Coronary artery (tissue), 2 donors: ENCODE measurements at regions not wholly inside any gene's neighbourhood (a gene's known extent, or its start where the extent isn't known, plus 50 kb on each side); places are given as distances from the start of the nearest gene placed in this dataset.

ENCODE experiments used
- DNase-seq: peaks from one replicate; pipeline ENCODE4 v3.0.0-alpha.2; 2017; ENCODE audit warnings: low spot score
- H3K27ac ChIP-seq, 2 donors: fragments of 200-600 bp; sonication (generic); one replicate each; pipeline ENCODE4 v1.5.1; 2016 to 2019
- H3K4me3 ChIP-seq: fragments of 200-600 bp; sonication (generic); 2 replicates; pipeline ENCODE4 v1.5.1; 2016; ENCODE audit warnings: mild to moderate bottlenecking, moderate library complexity
- CTCF ChIP-seq: fragments of 200-600 bp; sonication (generic); IDR thresholded peaks from one replicate; pipeline ENCODE4 v1.5.1; 2019; ENCODE audit warnings: antibody characterized with exemption

- no peak for TF ChIP-seq CTCF
- DNase-seq = no peak
- Histone ChIP-seq H3K4me3 (no peak overlapping the region), H3K27ac (no peak overlapping the region)
These were observed 372.7 kb downstream of the IPO8 start for GRCh38 chr12:30323008-30323407.

DNA sequence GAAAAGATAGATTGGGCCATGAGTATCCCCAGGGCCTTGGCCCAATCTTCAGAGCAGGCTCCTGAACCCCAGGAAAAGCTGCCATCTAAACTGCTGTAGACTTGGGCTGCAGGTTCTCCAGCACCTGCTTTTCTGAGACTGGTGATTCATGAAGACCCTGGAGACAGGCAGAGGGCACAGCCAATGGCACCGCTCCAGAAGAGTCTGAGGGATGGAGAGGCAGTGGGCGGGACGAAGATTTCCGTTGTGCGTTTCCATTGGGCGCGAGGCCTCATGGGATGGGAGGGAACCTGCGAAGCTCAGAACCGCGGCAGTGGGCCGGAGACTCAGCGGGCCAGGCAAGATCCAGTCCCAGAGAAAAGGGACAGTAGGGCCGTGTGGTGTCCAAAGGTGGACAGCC is 375.1 kb downstream of the IPO8 start:
- TF ChIP-seq CTCF = no peak
- Histone ChIP-seq H3K4me3 (no peak overlapping the region), H3K27ac (no peak overlapping the region)
- no peak for DNase-seq

DNA sequence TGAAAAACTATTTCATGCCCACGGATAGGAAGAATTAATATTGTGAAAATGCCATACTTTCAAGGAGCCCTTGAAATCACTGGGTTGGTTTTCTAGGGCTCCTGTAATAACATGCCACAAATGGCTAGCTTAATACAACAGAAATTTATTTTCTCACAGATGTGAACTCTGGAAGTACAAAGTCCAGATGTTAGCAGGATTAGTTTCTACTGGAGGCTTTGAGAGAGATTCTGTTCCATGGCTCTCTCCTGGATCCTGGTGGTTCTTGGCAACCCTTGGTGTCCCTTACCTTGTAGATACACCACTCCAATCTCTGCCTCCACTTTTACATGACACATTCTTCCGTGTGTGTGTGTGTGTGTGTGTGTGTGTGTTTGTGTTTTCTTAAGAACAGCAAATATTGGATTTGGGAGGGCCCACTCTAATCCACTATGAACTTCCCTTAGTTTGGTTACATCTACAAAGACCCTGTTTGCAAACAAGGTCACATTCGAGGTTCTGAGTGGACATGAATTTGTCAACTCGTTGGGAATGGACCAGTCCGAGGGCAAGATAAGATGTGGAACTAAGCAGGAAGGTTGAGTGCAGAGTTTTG is 381.1 kb downstream of the IPO8 start:
- H3K4me3 ChIP-seq = no peak overlapping the region
- TF ChIP-seq CTCF = no peak
- H3K27ac ChIP-seq = no peak overlapping the region
- no peak for DNase-seq

GRCh38 chr12:30308010-30308717 is 387.5 kb downstream of the IPO8 start:
- H3K4me3 ChIP-seq = no peak overlapping the region
- DNase-seq = no peak
- no peak overlapping the region for H3K27ac ChIP-seq
- TF ChIP-seq CTCF = no peak

GRCh38 chr12:30304528-30304927 is 391.1 kb downstream of the IPO8 start:
- H3K4me3 ChIP-seq = no peak overlapping the region
- DNase-seq = no peak
- TF ChIP-seq CTCF = no peak
- H3K27ac ChIP-seq = no peak overlapping the region

GRCh38 chr12:30301291-30301690 is 394.4 kb downstream of the IPO8 start:
- DNase-seq = no peak
- H3K27ac ChIP-seq = no peak overlapping the region
- no peak overlapping the region for H3K4me3 ChIP-seq
- TF ChIP-seq CTCF = no peak

GRCh38 chr12:30296486-30296885 is 399.2 kb downstream of the IPO8 start:
- no peak for TF ChIP-seq CTCF
- no peak for DNase-seq
- Histone ChIP-seq H3K27ac (no peak overlapping the region), H3K4me3 (no peak overlapping the region)
